ENCODE measurements at regions not wholly inside any gene's neighbourhood (a gene's known extent, or its start where the extent isn't known, plus 50 kb on each side); places are given as distances from the start of the nearest gene placed in this dataset.

DNA sequence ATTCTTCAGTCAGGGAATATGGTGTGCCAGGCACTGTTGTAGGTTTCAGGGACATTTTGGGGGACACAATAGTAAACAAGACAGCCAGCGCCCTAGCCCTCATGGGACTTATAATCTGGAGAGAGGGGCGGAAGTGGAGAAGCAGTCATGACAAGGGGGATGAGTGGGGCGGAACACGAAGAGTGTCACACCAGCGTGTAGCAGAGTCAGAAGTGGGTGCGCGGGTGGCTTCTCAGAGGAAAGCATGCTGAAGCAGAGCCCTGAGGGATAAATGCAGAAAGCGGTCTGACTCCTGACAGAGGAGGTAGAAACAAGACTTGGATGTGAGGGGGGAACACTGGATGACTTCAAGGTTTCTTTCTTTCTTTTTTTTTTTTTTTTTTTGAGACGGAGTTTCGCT is 160.3 kb upstream of the LYZL2 start:
- TF ChIP-seq, protein P1, sequence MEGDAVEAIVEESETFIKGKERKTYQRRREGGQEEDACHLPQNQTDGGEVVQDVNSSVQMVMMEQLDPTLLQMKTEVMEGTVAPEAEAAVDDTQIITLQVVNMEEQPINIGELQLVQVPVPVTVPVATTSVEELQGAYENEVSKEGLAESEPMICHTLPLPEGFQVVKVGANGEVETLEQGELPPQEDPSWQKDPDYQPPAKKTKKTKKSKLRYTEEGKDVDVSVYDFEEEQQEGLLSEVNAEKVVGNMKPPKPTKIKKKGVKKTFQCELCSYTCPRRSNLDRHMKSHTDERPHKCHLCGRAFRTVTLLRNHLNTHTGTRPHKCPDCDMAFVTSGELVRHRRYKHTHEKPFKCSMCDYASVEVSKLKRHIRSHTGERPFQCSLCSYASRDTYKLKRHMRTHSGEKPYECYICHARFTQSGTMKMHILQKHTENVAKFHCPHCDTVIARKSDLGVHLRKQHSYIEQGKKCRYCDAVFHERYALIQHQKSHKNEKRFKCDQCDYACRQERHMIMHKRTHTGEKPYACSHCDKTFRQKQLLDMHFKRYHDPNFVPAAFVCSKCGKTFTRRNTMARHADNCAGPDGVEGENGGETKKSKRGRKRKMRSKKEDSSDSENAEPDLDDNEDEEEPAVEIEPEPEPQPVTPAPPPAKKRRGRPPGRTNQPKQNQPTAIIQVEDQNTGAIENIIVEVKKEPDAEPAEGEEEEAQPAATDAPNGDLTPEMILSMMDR (IDR thresholded peaks at IDR 0.05): no peak
- TF ChIP-seq POLR2A (IDR thresholded peaks at IDR 0.05): no peak

Measured in uterus (tissue), 2 donors.